ENCODE measurements at regions not wholly inside any gene's neighbourhood (a gene's known extent, or its start where the extent isn't known, plus 50 kb on each side); places are given as distances from the start of the nearest gene placed in this dataset.
"Not testable (repeated sequence)": the region's sequence is repeated elsewhere in the genome, so short reads cannot be mapped to it uniquely, and the experiment has no call there.

GRCh38 chr6:169144356-169144755 lies 109.3 kb downstream of the THBS2 start:
- no peak for DNase-seq (ENCODE audit: low read depth)

- DNase-seq (ENCODE audit: low read depth), result no peak
These were observed 111.2 kb downstream of the THBS2 start for GRCh38 chr6:169142538-169142844.

- DNase-seq (ENCODE audit: low read depth), result no peak
These were observed 111.7 kb downstream of the THBS2 start for GRCh38 chr6:169141671-169142537.

- DNase-seq (ENCODE audit: low read depth), result no peak
These were observed 112.6 kb downstream of the THBS2 start for GRCh38 chr6:169140986-169141495.

- no peak for DNase-seq (ENCODE audit: low read depth)
These were observed 114.3 kb downstream of the THBS2 start for GRCh38 chr6:169139179-169139971.

- DNase-seq (ENCODE audit: low read depth), result no peak
These were observed 121.2 kb downstream of the THBS2 start for GRCh38 chr6:169132352-169132940.

- DNase-seq (ENCODE audit: low read depth), result peak; percentile 6
These were observed 122.3 kb downstream of the THBS2 start for GRCh38 chr6:169131390-169131789.

GRCh38 chr6:169130113-169130512 lies 123.5 kb downstream of the THBS2 start:
- no peak for DNase-seq (ENCODE audit: low read depth)

- DNase-seq (ENCODE audit: low read depth), result no peak
These were observed 132.6 kb downstream of the THBS2 start for GRCh38 chr6:169121013-169121412.

- DNase-seq (ENCODE audit: low read depth), result no peak
These were observed 134.0 kb downstream of the THBS2 start for GRCh38 chr6:169119669-169120068.

GRCh38 chr6:169118346-169118830 lies 135.3 kb downstream of the THBS2 start:
- no peak for DNase-seq (ENCODE audit: low read depth)

- no peak for DNase-seq (ENCODE audit: low read depth)
These were observed 136.0 kb downstream of the THBS2 start for GRCh38 chr6:169117663-169118062.

GRCh38 chr6:169115632-169116031 lies 138.0 kb downstream of the THBS2 start:
- no peak for DNase-seq (ENCODE audit: low read depth)

- not testable (repeated sequence) for DNase-seq (ENCODE audit: low read depth)
These were observed 139.0 kb downstream of the THBS2 start for GRCh38 chr6:169114632-169115031.

GRCh38 chr6:169112483-169113320 lies 140.9 kb downstream of the THBS2 start:
- no peak for DNase-seq (ENCODE audit: low read depth)

- no peak for DNase-seq (ENCODE audit: low read depth)
These were observed 142.4 kb downstream of the THBS2 start for GRCh38 chr6:169111203-169111602.

- DNase-seq (ENCODE audit: low read depth), result no peak
These were observed 144.0 kb downstream of the THBS2 start for GRCh38 chr6:169109411-169110220.

- no peak for DNase-seq (ENCODE audit: low read depth)
These were observed 144.9 kb downstream of the THBS2 start for GRCh38 chr6:169108753-169109152.

- no peak for DNase-seq (ENCODE audit: low read depth)
These were observed 147.5 kb downstream of the THBS2 start for GRCh38 chr6:169106176-169106575.

GRCh38 chr6:169101981-169102380 lies 151.7 kb downstream of the THBS2 start:
- DNase-seq (ENCODE audit: low read depth), result no peak

Data from GM04503 (cell line).